GM18951 (cell line): ENCODE measurements at regions not wholly inside any gene's neighbourhood (a gene's known extent, or its start where the extent isn't known, plus 50 kb on each side); places are given as distances from the start of the nearest gene placed in this dataset.

ENCODE experiments used
- POLR2A ChIP-seq: IDR thresholded peaks from 4 replicates; pipeline ENCODE4 v1.6.1; 2011; ENCODE audit warnings: mild to moderate bottlenecking; ENCODE audit not compliant: insufficient read length, insufficient read depth; ENCODE audit errors: extremely low read depth
- in situ Hi-C: fragments of 300-500 bp; cut with MboI; formaldehyde crosslinking; loops from one replicate; pipeline ENCODE4 v1.12.0; 2022; ENCODE audit warnings: low sequenced_read_pairs, mixed read lengths, inconsistent platforms; ENCODE audit not compliant: unreplicated experiment

DNA sequence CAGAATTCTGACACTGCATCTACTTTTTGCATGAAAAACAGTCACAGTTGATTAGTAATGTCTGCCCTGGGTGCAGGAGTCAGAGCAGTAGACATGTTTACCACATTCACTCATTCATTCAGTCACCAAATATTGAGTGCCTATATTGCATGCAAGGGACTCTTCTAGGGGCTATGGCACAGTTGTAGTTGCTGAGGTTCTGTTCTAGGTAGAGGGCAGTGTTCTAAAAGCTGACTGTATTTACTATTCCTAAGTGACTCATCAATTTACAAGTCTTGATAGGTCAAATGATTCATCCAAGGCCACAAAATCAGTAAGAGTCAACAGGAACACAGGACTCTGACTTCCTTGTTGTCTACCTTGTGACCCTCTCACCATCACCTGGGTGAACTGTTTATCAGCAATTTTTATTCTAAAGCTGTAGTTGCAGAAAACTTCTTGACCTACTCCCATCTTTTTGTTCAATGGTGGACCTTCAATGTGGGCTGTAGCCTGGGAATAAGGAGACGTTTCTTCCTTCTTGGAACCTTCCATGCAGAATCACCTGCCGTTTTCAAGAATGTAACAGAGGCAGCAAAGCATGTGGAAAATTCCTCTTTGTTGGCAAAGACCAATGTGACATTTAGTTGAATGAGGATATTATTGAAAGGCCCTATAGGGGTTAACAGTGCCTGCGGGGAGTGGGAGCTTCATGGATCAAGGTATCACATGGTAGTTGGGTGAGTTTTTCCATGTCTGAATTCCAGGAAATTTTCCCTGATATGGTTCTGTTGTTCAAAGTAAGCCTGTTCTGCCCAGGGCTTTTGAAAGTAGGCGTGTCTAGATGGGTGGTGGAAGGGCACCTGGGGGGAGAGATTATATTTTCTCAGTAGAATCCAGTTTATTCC lies 223.2 kb downstream of the KTN1 start:
- no peak for TF ChIP-seq POLR2A
- in situ Hi-C loops: no loop called here

DNA sequence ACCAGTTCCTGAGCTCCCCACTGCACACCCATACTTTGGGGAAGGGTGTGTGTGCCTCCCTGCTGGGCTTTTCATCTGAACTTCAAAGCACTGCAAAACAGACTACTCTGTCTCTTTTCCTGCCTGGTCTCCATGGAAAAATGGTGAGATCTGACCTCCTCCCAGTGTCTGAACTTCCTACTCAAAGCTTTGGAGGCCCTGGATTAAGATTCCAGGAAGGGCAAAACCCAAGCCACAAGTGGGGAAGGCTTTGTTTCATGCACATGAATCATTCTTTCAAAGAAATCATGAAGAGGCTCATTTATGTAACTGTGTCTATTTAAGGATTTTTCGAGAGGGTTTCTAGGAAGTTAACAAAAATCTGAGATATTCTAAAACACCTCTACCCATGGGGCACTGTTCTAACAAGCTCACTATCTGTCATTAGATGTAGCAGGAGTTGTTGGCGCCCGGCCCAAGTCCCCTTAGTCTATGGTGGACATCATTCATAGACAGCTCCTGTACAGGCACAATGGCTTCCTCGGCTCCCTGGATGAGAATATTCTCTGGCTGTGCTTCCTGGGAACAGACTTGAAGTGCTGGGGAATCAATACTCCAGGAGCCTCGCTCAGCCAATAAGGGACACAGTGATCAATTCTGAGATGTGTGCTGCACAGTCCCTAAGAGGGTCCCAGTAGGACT lies 224.0 kb downstream of the KTN1 start:
- no peak for TF ChIP-seq POLR2A
- in situ Hi-C loops: no loop called here

DNA sequence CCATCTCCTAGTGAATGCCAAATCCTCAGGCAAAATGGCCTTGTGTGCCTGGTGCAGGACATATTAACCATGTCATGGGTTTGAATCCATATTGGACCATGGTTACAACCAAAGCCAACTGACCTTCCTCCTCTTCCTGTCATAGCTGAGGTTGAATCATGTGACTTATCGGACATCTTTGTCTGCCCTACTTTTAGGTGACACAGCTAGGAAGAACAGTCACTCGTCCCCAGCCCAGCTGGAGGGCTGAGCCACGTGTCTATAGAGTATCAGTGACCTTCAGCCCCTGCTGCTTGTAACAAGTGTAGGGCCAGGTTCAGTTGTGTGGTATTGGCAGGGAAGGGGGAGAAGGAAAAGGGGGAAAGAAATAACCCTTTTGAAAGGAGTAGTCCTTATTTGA lies 225.2 kb downstream of the KTN1 start:
- in situ Hi-C loops: no loop called here
- TF ChIP-seq POLR2A: no peak

DNA sequence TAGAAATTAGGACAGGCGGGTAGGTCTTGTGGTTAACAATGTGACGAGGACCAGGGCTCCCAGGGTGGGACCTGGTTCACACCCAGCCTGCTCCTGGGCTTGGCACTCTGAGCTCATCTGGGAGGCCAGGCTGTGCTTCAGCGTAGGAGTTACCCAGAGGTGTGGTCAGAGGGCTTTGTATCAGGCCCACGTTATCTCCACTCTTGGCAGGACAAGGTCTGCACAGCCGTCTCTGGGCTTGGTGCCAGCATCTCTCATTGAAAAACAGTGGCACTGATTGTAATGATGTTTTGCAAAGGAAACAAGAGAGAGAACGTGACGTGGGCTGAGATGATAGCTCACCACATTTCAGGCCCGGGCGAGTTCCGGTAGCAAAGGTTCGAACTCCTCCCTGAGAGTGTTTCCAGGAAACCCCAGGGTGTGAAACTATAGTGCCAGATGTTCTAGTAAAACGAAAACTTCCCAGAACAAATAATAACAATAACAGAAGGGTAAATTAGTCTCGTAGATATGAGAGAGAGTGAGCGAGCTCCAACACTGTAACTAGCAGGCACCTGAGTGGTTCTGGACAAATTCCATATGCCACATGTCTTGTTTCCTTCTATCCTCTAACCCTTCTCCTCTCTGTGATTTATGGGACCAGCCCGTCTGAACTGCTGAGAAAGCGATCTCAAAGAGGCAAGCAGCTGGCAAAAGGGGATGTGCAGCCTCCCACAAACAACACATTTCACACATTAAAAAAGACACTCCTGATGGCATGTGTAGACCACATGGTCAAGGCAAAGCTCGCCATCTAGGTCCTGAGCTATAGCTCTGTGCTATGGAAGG lies 227.3 kb downstream of the KTN1 start:
- no peak for TF ChIP-seq POLR2A
- in situ Hi-C loops: no loop called here

DNA sequence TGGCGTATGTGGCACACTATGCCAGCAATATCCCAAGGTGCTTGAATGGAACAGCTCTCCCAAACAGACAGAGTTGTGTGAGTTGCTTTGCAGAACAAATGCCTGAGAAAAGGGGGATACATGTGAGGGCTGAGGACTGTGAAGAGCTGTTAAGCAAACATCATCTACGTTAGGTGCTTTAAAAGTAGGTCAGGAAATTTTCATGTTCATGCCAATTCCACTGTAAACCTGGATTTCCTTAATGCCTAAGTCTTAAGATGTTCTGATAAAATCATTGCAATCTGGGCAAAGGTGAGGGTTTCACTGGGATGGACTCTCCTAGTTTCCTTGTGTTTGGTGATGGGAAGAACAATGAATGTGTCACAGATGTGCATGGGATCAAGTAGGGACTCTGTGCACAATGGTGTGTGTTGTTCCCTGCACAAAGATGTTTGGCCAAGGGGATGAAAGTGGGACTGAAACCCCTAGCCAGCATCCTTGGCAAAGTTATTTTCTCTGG lies 227.9 kb downstream of the KTN1 start:
- TF ChIP-seq POLR2A: no peak
- in situ Hi-C loops: no loop called here

DNA sequence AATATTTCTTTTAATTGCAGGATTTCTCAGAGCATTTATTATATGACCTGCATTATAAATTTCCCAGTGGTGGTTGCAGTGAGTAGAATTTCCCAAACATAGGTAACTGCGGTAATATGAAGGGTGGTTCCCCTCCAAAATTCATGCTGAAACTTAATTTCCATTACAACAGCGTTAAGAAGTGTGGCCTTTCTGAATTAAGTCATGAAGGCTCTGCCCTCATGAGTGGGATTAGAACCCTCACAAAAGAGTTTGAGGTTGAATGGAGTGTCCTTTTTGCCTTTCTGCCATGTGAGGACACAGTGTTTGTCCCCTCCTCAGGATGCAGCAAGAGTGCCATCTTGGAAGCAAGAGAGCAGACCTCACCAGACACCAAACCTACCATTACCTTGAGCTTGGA lies 233.6 kb downstream of the KTN1 start:
- in situ Hi-C loops: no loop called here

DNA sequence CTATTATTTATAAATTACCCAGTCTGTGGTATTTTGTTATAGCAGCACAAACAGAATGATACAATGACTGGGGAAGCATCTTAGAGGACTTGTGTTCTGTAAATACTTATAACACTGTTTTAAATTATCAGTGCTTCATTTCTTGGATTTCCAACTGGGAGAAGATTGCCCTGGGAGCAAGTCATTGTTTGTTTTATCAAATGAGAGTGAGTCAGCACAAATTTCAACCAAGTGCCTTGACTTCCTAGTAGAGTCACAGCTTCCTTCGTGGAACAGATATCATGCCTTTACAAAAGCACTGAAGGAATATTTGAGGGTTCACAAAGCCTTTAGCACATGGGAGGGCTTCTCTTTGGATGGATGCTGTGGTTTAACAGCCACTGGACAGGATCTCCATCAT lies 234.1 kb downstream of the KTN1 start:
- no peak for TF ChIP-seq POLR2A
- in situ Hi-C loops: no loop called here

More for the DNA sequence above, 233.6 kb downstream of the KTN1 start:
- no peak for TF ChIP-seq POLR2A

DNA sequence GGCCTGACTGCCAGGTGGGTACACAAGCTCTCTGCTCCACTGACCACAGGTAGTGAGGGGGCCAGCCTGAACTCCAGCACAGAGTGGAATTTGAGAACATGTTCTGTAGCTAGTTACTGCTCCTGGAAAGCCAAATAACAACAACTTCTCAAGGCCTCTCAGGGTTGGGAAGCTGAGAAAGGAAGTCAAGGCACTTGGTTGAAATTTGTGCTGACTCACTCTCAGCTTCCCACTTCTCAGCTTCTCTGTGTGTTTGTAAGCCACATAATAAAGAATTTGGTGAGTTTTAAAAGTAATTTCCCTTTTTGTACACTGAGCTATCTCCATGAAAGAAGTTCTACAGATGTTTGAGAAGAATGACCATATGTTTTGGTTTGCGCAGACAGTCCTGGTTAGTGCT lies 234.9 kb downstream of the KTN1 start:
- in situ Hi-C loops: no loop called here
- no peak for TF ChIP-seq POLR2A

DNA sequence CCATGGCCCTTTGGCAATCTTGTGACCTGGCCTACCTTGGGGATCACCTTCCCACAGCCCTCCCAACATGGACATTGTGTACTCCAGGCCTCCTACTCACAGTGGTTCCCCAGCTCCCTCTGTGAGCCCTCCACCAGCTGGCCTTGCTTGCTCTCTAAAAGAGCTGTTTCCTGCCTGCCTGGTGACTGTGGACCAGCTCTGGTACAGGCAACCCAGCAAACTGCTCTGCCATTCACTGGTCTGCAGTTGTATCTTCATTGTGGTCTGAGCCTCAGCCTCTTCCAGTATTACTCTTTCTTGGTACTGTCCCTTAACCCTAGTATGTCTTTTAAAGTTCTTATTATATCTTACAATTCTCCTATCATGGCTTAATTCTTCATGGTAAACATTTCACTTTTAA lies 236.2 kb downstream of the KTN1 start:
- TF ChIP-seq POLR2A: no peak
- in situ Hi-C loops: no loop called here

DNA sequence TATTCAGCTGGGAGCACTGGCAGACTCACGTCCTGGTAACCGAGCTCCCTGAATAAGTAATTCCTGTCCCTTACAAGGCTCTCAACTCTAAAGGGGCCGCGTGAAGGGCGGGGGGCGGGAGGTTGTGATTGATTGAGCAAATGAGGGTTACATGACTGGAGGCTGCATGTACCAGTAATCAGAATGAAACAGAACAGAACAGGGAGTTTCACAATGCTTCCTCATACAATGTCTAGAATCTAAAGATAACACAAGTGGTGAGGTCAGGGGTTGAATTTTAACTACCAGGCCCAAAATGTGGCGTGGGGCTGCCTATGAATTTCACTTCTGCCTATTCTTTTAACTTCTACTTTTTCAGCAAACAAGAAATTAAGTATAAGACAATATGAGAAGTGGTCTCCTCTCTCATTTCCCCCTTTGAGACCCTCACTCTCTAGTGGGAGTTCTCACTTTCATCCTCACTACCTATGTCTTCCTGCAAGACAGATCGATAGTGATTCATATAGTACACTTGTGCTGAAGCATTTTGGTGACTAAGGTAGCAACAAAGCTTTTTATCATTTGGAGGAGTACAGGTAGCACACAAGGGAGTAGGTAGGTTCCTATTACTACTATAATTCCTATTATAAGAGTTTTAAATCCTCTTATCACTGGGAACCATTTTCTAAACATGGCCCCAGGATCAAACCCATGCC lies 239.8 kb downstream of the KTN1 start:
- no peak for TF ChIP-seq POLR2A
- in situ Hi-C loops: no loop called here

DNA sequence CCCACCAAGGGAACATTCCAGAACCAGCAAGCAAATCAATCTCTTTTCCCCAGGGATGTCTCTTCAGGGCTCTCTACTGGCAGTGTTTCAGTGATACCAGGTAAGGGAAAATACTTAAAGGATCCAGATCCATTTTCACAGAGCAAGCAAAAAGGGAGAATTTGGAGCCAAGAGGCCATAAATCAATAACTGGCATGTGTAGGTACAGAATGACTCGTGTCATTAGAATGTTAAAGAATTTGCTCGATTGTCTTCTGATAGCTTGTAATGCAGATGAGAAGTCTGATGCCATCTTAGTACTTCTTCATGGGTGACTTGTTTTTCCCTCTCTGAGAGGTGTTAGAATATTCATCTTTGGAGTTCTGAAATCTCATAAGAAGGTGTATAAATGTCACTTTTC lies 242.9 kb downstream of the KTN1 start:
- in situ Hi-C loops: no loop called here
- no peak for TF ChIP-seq POLR2A

DNA sequence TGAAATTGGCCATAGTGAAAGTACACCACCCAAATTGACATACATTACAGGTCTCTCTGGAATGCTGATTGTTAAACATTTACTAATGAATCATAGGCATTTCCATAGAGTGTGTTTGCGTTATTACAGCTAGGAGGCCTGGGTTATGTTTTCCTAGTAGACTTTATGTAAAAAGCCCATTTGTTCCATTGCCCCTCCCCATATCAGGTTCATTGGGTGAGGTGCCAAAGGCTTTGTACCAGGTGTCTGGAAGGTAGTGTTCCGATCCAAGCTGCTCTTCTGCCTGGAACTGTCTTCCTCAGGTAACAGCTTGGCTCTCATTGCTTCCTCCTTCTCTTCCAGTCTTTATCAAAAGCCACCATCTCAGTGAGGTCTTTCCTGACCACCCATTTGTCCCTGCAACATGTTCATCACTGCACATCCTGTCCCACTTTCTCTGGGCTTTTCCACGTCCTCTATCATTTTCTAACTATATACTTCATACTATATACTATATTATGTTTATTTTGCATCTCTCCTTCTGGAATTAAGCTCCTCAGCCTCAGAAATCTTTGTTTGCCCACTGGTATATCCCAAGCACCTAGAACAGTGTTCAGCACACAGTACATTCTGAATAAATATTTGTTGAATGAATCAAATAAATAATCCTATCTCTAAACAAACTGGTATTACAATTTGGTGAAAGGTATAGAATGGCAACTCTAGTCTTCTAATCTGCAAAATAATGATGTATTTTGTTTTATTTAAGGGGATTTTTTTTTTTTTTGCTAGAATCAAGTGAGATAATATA lies 252.3 kb downstream of the KTN1 start:
- in situ Hi-C loops: no loop called here
- no peak for TF ChIP-seq POLR2A
